AG09309 (cell line): ENCODE measurements at regions not wholly inside any gene's neighbourhood (a gene's known extent, or its start where the extent isn't known, plus 50 kb on each side); places are given as distances from the start of the nearest gene placed in this dataset.

Experiments
- DNase-seq: peaks from one replicate; pipeline ENCODE4 v3.0.0-alpha.2; 2010; ENCODE audit warnings: low read depth
- H3K4me3 ChIP-seq: 2 replicates; pipeline ENCODE4 v1.5.1; 2011; ENCODE audit warnings: mild to moderate bottlenecking, low read depth, low read length, moderate library complexity; ENCODE audit not compliant: control insufficient read depth
- CTCF ChIP-seq: IDR thresholded peaks from 2 replicates; pipeline ENCODE4 v1.5.1; 2011; ENCODE audit warnings: mild to moderate bottlenecking, low read depth, low read length, inconsistent platforms; ENCODE audit not compliant: insufficient read depth, control insufficient read depth; ENCODE audit errors: missing control alignments

- TF ChIP-seq CTCF: no peak
- no peak overlapping the region for H3K4me3 ChIP-seq
- no peak for DNase-seq
Observed at GRCh38 chr5:165459232-165459631, 1953.8 kb downstream of the MAT2B start.

GRCh38 chr5:165460911-165461310 is 1955.5 kb downstream of the MAT2B start:
- no peak for TF ChIP-seq CTCF
- H3K4me3 ChIP-seq: no peak overlapping the region
- DNase-seq: no peak

- no peak overlapping the region for H3K4me3 ChIP-seq
- no peak for TF ChIP-seq CTCF
- DNase-seq: no peak
Observed at GRCh38 chr5:165477546-165477945, 1972.1 kb downstream of the MAT2B start.

- H3K4me3 ChIP-seq: no peak overlapping the region
- TF ChIP-seq CTCF: no peak
- no peak for DNase-seq
Observed at GRCh38 chr5:165495829-165496380, 1990.5 kb downstream of the MAT2B start.

- TF ChIP-seq CTCF: no peak
- H3K4me3 ChIP-seq: no peak overlapping the region
- DNase-seq: no peak
Observed at GRCh38 chr5:165497707-165498106, 1992.3 kb downstream of the MAT2B start.

- no peak for TF ChIP-seq CTCF
- no peak for DNase-seq
- H3K4me3 ChIP-seq: no peak overlapping the region
Observed at GRCh38 chr5:165502893-165503691, 1997.7 kb downstream of the MAT2B start.
